Epithelial cell of proximal tubule (primary cell): ENCODE measurements at regions not wholly inside any gene's neighbourhood (a gene's known extent, or its start where the extent isn't known, plus 50 kb on each side); places are given as distances from the start of the nearest gene placed in this dataset.

Experiments used
- DNase-seq: peaks from one replicate; pipeline ENCODE4 v3.0.0-alpha.2; 2011; ENCODE audit warnings: low read depth
- H3K4me3 ChIP-seq: 2 replicates; pipeline ENCODE4 v1.5.1; 2011; ENCODE audit warnings: low read depth, mild to moderate bottlenecking, low read length
- TF ChIP-seq, protein P1 (sequence below): conservative IDR thresholded peaks from 2 replicates; pipeline ENCODE4 v1.5.1; 2012; ENCODE audit warnings: low read depth, mild to moderate bottlenecking, low read length

DNA sequence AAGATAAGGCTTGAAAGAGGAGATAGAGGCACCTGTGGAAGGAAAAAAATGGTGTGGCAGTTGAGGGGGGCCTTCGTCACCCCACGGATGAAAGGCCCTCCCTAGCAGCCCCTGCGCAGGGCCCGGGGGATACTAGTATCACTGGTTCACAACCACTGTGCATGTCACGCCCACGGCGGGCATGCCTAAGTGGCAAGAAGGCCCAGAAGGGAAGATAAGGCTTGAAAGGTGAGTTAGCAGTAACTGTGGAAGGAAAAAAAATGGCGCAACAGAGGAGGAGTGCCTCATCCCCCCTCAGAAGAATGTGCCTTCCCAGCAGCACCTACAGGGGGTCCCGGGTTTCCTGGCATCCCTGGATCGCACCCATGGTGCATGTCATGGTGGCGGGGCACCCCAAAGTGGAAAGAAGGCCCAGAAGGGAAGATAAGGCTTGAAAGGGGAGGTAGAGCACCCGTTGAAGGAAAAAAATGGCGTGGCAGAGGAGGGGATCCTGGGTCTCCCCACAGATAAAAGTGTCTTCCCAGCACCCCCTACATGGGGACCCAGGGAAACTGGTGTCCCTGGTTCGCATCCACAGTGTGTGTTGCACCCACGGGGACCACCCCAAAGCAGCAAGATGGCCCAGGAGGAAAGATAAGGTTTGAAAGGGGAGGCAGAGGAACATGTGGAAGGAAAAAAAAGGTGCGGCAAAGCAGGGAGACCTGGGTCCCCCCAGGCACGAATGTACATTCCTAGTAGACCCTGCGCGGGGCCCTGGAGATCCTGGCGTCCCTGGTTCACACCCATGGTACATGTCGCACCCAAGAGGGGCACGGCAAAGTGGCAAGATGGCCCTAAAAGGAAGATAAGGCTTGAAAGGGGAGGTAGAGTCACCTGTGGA, 279.2 kb downstream of the ALG10 start:
- H3K4me3 ChIP-seq: no peak overlapping the region
- no peak for DNase-seq
- TF ChIP-seq, protein P1, sequence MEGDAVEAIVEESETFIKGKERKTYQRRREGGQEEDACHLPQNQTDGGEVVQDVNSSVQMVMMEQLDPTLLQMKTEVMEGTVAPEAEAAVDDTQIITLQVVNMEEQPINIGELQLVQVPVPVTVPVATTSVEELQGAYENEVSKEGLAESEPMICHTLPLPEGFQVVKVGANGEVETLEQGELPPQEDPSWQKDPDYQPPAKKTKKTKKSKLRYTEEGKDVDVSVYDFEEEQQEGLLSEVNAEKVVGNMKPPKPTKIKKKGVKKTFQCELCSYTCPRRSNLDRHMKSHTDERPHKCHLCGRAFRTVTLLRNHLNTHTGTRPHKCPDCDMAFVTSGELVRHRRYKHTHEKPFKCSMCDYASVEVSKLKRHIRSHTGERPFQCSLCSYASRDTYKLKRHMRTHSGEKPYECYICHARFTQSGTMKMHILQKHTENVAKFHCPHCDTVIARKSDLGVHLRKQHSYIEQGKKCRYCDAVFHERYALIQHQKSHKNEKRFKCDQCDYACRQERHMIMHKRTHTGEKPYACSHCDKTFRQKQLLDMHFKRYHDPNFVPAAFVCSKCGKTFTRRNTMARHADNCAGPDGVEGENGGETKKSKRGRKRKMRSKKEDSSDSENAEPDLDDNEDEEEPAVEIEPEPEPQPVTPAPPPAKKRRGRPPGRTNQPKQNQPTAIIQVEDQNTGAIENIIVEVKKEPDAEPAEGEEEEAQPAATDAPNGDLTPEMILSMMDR: no peak

DNA sequence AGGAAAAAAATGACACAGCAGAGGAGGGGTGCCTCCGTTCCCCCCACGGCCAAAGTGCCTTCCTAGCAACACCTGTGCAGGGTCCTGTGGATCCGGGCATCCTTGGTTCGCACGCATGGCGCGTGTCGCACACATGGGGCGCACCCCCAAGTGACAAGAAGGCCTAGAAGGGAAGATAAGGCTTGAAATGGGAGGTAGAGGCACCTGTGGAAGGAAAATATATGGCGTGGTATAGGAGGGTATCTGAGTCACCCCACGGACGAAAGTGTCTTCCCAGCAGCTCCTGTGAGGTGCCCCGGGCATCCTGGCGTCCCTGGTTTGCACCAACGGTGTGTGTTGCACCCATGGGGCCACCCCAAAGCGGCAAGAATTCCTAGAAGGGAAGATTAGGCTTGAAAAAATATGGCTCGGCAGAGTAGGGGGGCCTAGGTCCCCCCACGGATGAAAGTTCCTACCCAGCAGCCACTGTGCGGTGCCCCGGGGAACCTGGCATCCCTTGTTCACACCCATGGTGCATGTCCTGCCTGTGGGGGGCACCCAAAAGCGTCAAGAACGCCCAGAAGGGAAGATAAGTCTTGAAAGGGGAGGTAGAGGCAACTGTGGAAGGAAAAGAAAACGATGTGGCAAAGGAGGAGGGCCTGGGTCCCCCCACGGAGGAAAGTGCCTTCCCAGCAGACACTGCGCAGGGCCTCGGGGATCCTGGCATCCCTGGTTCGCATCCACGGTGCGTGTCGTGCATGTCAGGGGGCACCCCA, 280.0 kb downstream of the ALG10 start:
- no peak for DNase-seq
- H3K4me3 ChIP-seq: no peak overlapping the region
- TF ChIP-seq, protein P1: no peak

DNA sequence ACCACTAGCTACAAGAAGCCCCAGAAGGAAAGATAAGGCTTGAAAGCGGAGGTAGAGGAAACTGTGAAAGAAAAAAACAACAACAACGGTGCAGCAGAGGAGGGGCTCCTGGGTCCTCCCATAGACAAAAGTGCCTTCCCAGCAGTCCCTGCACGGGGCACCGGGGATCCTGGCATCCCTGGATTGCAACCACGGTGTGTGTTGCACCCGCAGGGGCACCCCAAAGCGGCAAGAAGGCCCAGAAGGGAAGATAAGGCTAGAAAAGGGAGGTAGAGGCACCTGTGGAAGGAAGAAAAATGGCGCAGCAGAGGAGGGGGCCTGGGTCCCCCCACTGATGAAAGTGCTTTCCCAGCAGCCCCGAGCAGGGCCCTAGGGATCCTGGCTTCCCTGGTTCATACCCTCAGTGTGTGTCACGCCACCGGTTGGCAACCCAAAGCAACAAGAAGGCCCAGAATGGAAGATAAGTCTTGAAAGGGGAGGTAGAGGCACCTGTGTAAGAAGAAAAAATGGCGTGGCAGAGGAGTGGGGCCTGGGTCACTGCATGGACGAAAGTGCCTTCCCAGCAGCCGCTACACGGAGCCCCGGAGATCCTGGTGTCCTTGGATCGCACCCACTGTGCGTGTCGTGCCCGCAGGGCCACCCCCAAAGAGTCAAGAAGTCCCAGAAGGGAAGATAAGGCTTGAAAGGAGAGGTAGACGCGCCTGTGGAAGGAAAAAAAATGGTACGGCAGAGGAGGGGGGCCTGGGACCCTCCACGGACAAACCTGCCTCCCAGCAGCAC, 281.0 kb downstream of the ALG10 start:
- TF ChIP-seq, protein P1: no peak
- H3K4me3 ChIP-seq: no peak overlapping the region
- DNase-seq: no peak

DNA sequence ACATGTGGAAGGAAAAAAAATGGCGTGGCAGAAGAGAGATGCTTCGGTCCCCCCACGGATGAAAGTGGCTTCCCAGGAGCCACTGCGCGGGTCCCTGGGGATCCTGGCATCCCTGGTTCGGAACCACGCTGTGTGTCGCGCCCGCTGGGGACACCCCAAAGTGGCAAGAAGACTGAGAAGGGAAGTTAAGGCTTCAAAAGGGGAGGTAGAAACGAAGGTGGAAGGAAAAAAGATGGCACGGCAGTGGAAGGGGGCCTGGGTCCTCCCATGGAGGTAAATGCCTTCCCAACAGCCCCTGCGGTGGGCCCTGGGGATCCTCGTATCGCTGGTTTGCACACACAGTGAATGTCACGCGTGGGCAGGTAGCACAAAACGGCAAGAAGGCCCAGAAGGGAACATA, 281.7 kb downstream of the ALG10 start:
- no peak overlapping the region for H3K4me3 ChIP-seq
- TF ChIP-seq, protein P1: no peak
- no peak for DNase-seq

DNA sequence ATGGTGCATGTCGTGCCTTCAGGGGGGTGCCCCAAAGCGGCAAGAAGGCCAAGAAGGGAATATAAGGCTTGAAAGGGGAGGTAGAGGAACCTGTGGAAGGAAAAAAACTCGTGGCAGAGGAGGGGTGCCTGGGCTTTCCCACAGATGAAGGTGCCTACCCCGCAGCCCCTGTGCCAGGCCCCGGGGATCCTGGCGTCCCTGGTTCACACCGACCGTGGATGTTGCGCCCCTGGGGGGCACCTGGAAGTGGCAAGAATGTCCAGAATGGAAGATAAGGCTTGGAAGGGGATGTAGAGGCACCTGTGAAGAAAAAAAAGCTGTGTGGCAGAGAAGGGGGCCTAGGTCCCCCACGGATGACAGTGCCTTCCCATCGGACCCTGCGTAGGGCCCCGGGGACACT, 282.2 kb downstream of the ALG10 start:
- TF ChIP-seq, protein P1: no peak
- no peak for DNase-seq
- no peak overlapping the region for H3K4me3 ChIP-seq

DNA sequence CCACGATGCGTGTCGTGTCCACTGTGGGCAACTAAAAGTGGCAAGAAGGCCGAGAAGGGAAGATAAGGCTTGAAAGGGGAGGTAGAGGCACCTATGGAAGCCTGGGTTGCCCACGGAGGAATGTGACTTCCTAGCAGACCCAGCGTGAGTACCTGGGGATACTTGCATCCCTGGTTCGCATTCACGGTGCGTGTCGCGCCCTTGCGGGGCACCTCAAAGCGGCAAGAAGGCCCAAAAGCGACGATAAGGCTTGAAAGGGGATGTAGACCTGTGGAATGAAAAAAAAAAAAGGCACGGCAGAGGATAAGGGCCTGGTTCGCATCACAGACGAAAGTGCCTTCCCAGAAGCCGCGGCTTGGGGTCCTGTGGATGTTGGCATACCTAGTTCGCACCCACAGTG, 282.9 kb downstream of the ALG10 start:
- TF ChIP-seq, protein P1: no peak
- no peak for DNase-seq
- no peak overlapping the region for H3K4me3 ChIP-seq
